K562 (cell line): ENCODE measurements at regions not wholly inside any gene's neighbourhood (a gene's known extent, or its start where the extent isn't known, plus 50 kb on each side); places are given as distances from the start of the nearest gene placed in this dataset.

ENCODE experiments used
- ATAC-seq: fragments of 200-7000 bp; cut with Tn5 transposase; 3 replicates; pipeline ENCODE4 v1.9.1; 2020; ENCODE audit warnings: moderate library complexity
- BruUV-seq: library from RNA; stranded (reverse); fragments of 400-500 nt; replicated peaks from 2 replicates; lab custom pipeline; 2021; lab: Mats Ljungman, UMichigan
- CTCF ChIA-PET: fragments of 300-600 bp; formaldehyde crosslinking; extraction: SDS; loops from one replicate; lab custom pipeline; 2021; ENCODE audit warnings: low intra/inter-chr PET ratio; lab: Yijun Ruan, JAX
- POLR2A ChIA-PET: fragments of 300-600, 350-650 bp; sonication (Branson Sonifier 250); formaldehyde crosslinking; extraction: SDS; loops from one replicate; lab custom pipeline; 2021; ENCODE audit warnings: antibody characterized with exemption, inconsistent platforms; lab: Yijun Ruan, JAX
- DNase-seq, 4 experiments: peaks; one replicate each; pipeline versions ENCODE4 v3.0.0 to v3.0.0-alpha.2; 2011 to 2018; ENCODE audit warnings: low spot score in 3 of 4, mixed read lengths in 3 of 4; ENCODE audit errors: extremely low read depth in 1 of 4
- FAIRE-seq: peaks from 2 replicates; lab custom pipeline; 2011; peaks lifted over from hg19 to GRCh38; lab: Jason Lieb, UNC
- H2AFZ ChIP-seq: 2 replicates; pipeline ENCODE4 v1.6.0; 2011; ENCODE audit warnings: low read depth, low read length, control low read depth, inconsistent platforms
- H3K27ac ChIP-seq: fragments of 200-600 bp; 3 replicates; pipeline ENCODE4 v1.8.0; 2011; ENCODE audit warnings: low read depth, mild to moderate bottlenecking, control low read depth, inconsistent platforms, low read length, moderate library complexity, mixed read lengths; ENCODE audit errors: extremely low read depth
- H3K27me3 ChIP-seq, 2 experiments: fragments of 300-600 bp in 1 of 2; 2 replicates in 1 of 2; 3 replicates in 1 of 2; pipeline versions ENCODE4 v1.6.0 to v1.8.0; 2011; ENCODE audit warnings: inconsistent platforms in 2 of 2, low read length in 2 of 2, mild to moderate bottlenecking in 1 of 2, mixed read lengths in 1 of 2, moderate library complexity in 1 of 2; ENCODE audit not compliant: control insufficient read depth in 2 of 2, insufficient read depth in 2 of 2
- H3K36me3 ChIP-seq: fragments of 300-600 bp; 3 replicates; pipeline ENCODE4 v1.8.0; 2011; ENCODE audit warnings: mild to moderate bottlenecking, low read length, inconsistent platforms; ENCODE audit not compliant: control insufficient read depth, insufficient read depth
- H3K4me1 ChIP-seq, 2 experiments: fragments of 200-600 bp in 1 of 2; replicated peaks in 1 of 2; 2 replicates in 1 of 2; 3 replicates in 1 of 2; pipeline versions ENCODE4 v1.5.1 to v1.8.0; 2011; ENCODE audit warnings: inconsistent platforms in 2 of 2, low read length in 2 of 2, mild to moderate bottlenecking in 1 of 2, mixed read lengths in 1 of 2, moderate library complexity in 1 of 2; ENCODE audit not compliant: control insufficient read depth in 2 of 2, insufficient read depth in 2 of 2
- H3K4me2 ChIP-seq: 2 replicates; pipeline ENCODE4 v1.6.1; 2011; ENCODE audit warnings: low read length, control low read depth, inconsistent platforms, mixed read lengths; ENCODE audit not compliant: insufficient read depth
- H3K4me3 ChIP-seq: fragments of 200-600 bp; sonication (generic), shearing (Covaris generic); 2 replicates; pipeline ENCODE4 v1.5.1; 2016; ENCODE audit warnings: control low read depth, inconsistent platforms
- H3K79me2 ChIP-seq: fragments of 200-600 bp; 3 replicates; pipeline ENCODE4 v1.8.0; 2011; ENCODE audit warnings: low read length, inconsistent platforms; ENCODE audit not compliant: control insufficient read depth, insufficient read depth
- H3K9ac ChIP-seq, 2 experiments: 2 replicates each; pipeline versions ENCODE4 v1.6.0 to v1.6.1; 2011; ENCODE audit warnings: low read depth in 2 of 2, low read length in 2 of 2, control low read depth in 1 of 2, inconsistent platforms in 1 of 2, mild to moderate bottlenecking in 1 of 2, mixed read lengths in 1 of 2; ENCODE audit not compliant: insufficient read depth in 1 of 2
- H3K9me1 ChIP-seq: one replicate; pipeline ENCODE4 v1.6.0; 2011; ENCODE audit warnings: inconsistent platforms, mild to moderate bottlenecking, low read length, moderate library complexity; ENCODE audit not compliant: control insufficient read depth, insufficient read depth
- H3K9me3 ChIP-seq: replicated peaks from 2 replicates; pipeline ENCODE4 v1.5.1; 2011; ENCODE audit warnings: low read depth, low read length, inconsistent platforms; ENCODE audit not compliant: control insufficient read depth, insufficient read depth
- H4K20me1 ChIP-seq: replicated peaks from 2 replicates; pipeline ENCODE4 v1.6.1; 2011; ENCODE audit warnings: low read length, inconsistent platforms, mixed read lengths; ENCODE audit not compliant: control insufficient read depth, insufficient read depth
- PHTF2 ChIP-seq: fragments of 250-450 bp; sonication (Bioruptor Pico); IDR thresholded peaks from 2 replicates; pipeline ENCODE4 v1.5.0; 2021; ENCODE audit warnings: mild to moderate bottlenecking
- SRSF3 ChIP-seq: fragments of 200-400 bp; formaldehyde crosslinking; IDR thresholded peaks from 2 replicates; pipeline ENCODE4 v1.6.1; 2016; ENCODE audit warnings: mild to moderate bottlenecking, low read length, moderate library complexity; ENCODE audit not compliant: insufficient read depth
- ZNF449 ChIP-seq: fragments of 250-450 bp; sonication (Bioruptor Pico); IDR thresholded peaks from 2 replicates; pipeline ENCODE4 v1.8.0; 2022; ENCODE audit warnings: moderate library complexity, mild to moderate bottlenecking, inconsistent platforms
- WGBS: fragments of 100-300 bp; shearing (Covaris generic); methylation state at CpG from one replicate; pipeline ENCODE4 v1.1.6; 2016; ENCODE audit warnings: low coverage, mixed read lengths; ENCODE audit not compliant: insufficient coverage; ENCODE audit errors: missing lambda C conversion rate; 5-methylcytosine and 5-hydroxymethylcytosine counted together
- in situ Hi-C: fragments of 300-500 bp; cut with MboI; formaldehyde crosslinking; loops from 4 replicates; pipeline ENCODE4 v1.15.0; 2018; ENCODE audit warnings: inconsistent platforms, mixed read lengths
- intact Hi-C: fragments of 100-400 bp; cut with micrococcal nuclease; formaldehyde crosslinking; loops from 2 replicates; pipeline ENCODE4 v1.14.2; 2022

DNA sequence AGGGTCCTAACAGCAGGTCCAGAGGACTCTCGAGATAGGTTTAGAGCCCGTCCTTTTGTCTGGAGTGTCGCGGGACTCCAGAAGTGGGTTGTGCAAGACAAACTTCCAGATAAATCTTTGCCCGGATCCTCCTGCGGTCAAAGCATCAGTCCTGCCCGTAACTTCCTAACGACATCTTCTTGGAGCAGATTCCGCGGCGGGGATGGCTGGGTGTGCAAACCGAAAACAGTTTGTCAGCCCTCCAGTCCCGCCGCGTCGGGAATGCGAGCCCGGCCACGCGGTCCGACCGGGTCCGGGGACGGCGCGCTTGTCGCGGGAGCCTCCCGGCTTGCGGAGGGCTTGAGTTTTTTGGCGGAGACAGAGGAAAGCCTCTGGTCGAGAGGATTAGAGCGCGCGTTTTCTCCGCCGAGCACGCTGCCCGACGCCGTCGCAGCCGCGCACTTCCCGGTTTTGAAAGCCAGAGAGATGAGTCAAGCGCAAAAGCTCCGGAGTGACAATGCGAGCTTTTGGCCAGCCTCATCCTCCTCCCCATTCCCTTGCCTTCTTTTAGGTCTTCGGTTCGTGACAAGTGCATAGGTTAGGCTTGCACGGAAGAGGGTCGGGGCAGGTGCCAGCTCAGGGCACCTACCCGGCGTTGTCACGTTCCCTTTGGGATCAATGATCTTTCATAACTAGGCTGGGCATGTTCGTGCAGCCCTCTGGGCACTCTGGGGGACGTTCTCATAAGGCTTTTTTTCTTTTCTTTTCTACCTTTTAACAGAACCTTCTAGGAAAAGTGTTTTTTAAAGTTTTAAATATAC, 91.3 kb upstream of the PRDM1 start:
- in situ Hi-C loops (no loop called here), intact Hi-C loops (no loop called here)
- FAIRE-seq (no peak), ATAC-seq (no peak), DNase-seq (no peak)
- no peak overlapping the region for H3K4me3 ChIP-seq
- no peak overlapping the region for H3K4me2 ChIP-seq
- TF ChIP-seq PHTF2 (no peak), ZNF449 (CRISPR knock-in tag) (no peak), SRSF3 (no peak)
- H4K20me1 ChIP-seq = no peaks in the 10 kb centered on the region
- no peak overlapping the region for H3K27ac ChIP-seq
- no TSS peak for BruUV-seq
- H3K79me2 ChIP-seq = no peaks in the 10 kb centered on the region
- ChIA-PET CTCF (no interaction called here), POLR2A (no interaction called here)
- 0 out of 2 replicates have a peak, but pooled peaks cover 3% of the 10 kb centered on the region for H3K9me3 ChIP-seq
- H3K27me3 ChIP-seq = no peaks in the 10 kb centered on the region
- H3K36me3 ChIP-seq = no peaks in the 10 kb centered on the region
- H3K4me1 ChIP-seq = peaks cover 7 to 13% of the 10 kb centered on the region in 2 experiments; a peak in 4 of 5 replicates
- no peak overlapping the region for H3K9ac ChIP-seq
- H3K9me1 ChIP-seq = no peaks in the 10 kb centered on the region
- H2AFZ ChIP-seq = no peak overlapping the region
- 65% methylated on average over 38 of the region's 57 CpGs for WGBS
